Embryonic facial prominence (tissue), 1 donor: ENCODE measurements at regions not wholly inside any gene's neighbourhood (a gene's known extent, or its start where the extent isn't known, plus 50 kb on each side); places are given as distances from the start of the nearest gene placed in this dataset.
A peak's percentile ranks its signal among the peaks of the same experiment; 100 is the strongest.
"Not testable (repeated sequence)": the region's sequence is repeated elsewhere in the genome, so short reads cannot be mapped to it uniquely, and the experiment has no call there.

Source experiments
- DNase-seq: peaks from one replicate; pipeline ENCODE4 v3.0.0-alpha.2; 2016; ENCODE audit errors: extremely low spot score

DNA sequence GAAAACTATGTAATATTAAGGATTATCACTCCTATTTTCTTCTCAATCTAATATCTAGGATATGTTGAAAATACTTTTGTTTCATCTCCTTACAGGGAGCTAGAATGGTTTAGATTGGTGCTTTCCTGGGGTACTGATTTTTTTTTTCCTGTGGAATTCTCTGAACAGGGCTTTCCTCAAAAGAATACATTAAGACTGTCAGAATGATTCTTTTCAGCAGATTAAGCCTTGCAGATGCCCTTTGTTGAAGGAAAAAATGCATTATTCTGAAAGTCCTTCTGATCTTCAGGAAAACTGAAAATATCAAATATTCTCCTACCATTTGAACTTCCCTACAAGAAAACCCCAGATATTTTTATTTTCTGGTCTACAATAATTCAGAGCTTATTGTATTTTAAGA, 178.9 kb downstream of the SOX4 start:
- no peak for DNase-seq

DNA sequence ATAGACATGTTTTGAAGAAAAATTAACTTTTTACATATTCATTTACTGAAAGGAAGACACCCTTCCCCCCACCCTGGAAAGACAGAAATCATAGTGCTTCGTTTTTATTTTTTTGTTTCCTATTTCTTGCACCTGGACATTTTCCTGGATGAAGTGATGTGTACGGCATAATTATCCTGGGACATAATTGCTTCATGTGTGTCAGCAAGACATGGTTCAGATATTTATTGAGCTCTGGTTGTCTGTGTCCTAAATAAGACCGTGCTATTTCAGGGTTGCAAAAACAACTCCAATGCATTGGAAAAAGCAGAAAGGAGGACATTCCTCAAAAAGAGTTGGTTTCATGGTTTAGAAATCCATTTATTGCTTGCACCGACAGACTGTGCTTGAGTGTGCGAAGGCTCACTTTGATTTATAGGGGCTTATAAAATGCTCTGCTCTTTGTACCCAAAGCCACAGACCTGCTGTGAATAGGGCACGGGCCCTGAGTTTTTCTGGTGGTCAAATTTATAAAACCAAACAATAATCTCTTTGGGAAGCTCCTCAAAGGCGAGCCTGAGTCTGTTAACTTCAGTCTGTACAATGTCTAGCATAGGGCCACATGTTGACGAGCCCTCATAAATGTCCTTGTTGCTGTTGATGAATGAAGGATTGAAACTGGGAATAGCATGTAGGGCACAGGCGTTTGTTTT, 179.5 kb downstream of the SOX4 start:
- no peak for DNase-seq

DNA sequence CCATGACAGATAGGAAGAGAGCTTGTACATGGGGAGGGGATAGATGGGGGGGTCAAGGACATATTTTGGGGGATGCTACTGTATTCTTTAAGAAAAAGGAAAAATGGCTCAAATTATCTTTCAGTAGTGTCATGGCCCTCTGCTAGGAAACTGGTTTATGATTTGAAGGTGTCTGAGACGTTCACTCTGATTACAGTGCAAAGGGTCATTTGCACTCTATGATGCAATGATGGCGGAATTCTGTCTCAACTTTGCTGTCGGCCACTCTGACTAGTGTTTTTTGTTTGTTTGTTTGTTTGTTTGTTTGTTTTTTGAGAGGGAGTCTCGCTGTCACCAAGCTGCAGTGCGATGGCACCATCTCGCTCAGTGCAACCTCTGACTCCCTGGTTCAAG, 180.0 kb downstream of the SOX4 start:
- DNase-seq, result no peak

DNA sequence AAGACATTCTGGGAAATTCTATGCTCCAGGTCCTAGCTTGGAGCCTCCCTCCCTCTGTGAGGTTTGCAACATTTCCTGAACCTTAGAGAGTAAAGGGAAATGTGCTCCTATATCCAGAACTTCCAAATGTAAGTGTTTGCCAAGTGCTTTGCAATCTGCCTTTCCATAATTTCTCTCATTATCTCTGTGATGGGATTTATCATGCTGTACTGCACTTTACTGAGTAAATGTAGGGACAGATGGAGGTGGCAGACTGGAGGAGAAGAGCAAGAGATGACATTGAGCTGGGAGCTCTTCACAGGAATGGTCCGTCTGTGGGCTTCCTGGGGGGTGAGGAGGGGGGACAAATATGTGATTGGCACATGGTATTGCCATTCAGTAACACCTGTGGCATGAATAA, 184.3 kb downstream of the SOX4 start:
- no peak for DNase-seq

DNA sequence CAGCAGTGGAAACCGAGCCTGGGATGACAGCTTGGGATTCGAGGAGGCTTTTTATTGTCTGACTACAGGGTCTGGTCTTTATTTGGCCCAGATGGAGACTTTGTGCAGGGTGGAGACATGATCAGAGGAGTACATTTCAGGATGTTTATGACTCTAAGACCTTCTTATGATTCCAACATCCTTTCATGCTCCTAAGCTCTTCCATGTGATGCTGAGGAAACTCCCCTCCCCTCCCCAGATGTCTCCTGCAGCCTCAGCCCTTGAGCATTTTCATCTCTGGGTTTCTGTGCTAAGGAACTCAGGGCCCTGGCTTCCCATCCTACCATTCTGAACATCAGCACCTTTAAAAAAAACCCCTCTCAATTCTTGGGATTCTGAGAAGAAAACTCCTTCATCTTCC, 186.6 kb downstream of the SOX4 start:
- peak; percentile 28 for DNase-seq

DNA sequence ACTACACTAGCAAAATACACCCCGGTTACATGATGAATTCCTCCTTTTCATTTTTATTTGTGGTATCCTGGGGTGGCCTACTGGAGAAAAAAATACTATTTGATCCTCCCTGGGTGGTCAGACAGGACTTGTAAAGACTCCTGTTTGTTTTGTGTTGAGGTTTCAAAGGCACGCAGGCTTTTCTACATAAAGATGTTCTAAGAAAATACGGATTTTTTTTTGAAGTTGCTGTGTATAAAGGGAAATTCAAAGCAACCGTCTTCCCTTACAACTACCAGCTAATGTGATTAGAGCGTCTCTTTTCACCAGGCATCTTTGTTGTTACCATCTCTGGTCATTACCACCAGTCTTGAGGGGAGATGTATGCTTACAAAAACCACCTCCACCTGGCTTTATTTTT, 187.1 kb downstream of the SOX4 start:
- peak; percentile 11 for DNase-seq

DNA sequence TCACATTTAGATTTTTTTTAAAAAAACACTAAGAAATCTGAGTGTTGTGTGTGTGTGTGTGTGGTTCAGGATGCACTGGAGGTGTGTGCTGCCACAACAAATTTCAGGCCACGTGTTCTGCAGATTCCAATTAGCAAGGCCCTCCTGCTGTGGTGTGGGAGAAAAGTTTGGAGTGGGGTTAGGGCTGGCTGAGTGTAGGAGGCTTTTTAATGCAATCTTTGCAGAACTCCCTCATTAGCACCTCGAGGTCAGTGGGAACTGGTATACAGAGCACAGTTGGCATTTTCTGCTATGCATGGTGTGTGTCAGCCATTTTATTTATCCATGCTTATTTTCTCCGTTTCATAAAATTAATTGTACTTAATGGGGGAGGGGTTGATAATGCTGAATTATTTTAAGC, 187.6 kb downstream of the SOX4 start:
- DNase-seq, result no peak

DNA sequence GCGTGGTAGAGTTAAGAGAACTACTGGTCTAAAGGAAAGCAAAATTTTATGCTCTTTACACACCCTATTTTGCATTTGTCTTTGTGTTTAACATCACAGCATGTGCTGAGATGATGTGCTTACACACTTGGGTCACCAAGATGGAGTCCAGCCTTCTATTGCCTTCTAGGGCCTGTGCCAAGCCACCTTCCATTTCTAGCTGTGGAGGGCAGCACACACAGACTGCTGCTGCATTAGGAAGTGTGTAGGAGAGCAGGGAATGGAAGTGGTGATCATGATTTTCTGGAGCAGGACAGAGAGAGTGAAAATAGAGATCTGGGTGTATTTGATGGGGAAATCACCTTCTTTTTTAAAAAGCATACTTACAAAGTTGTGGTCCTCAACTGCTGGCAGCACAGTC, 191.6 kb downstream of the SOX4 start:
- no peak for DNase-seq

DNA sequence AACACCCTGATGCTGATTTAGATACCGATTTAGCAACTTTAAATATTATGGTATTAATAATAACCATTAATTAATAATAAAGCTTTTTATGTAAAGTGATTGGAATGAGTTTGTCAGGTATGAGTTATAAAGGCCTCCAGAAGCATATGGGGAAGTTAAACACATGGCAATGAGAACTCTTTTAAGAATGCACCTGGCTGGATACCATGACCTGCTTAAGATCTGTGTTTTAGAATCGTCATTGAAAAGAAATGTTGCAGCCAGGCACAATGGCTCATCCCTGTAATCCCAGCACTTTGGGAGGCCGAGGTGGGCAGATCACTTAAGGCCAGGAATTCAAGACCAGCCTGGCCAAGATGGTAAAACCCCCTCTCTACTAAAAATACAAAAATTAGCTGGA, 197.5 kb downstream of the SOX4 start:
- DNase-seq, result no peak

DNA sequence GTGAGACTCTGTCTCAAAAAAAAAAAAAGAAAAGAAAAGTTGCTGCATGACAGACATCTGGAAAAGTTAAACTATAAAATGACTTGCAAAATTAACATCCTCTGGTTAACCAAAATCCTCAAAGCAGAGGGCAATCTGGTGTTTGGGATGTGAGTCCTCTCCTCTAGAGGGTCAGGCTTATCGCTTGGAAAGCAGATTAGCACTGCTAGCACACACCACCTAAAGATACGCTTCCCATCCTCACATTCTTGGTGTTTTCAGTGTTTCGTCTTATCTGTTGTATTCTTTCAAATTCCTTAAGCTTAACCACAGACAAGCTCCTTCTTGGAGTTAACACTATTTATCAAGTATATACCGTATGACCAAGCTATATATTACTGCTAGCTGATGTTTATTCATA, 198.0 kb downstream of the SOX4 start:
- DNase-seq, result no peak

DNA sequence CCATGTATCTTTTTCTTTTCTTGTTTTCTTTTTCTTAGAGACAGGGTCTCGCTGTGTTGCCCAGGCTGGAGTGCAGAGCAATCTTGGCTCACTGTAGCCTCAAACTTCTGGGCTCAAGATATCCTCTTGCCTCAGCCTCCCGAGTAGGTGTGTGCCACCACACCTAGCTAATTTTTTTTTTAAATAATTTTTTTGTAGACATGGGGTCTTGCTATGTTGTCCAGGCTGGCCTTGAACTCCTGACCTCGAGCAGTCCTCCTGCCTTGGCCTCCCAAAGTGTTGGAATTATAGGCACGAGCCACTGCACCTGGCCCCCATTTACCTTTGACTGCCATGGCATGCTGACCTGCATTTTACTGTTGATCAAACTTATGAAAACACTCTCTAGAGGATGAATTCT, 198.6 kb downstream of the SOX4 start:
- DNase-seq, result no peak

DNA sequence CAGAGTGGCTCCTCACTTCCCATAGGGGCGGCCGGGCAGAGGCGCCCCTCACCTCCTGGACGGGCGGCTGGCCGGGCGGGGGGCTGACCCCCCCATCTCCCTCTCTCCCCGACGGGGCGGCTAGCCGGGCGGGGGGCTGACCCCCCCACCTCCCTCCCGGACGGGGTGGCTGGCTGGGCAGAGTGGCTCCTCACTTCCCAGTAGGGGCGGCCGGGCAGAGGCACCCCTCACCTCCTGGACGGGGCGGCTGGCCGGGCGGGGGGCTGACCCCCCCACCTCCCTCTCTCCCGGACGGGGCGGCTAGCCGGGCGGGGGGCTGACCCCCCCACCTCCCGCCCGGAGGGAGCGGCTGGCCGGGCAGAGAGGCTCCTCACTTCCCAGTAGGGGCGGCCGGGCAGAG, 203.4 kb downstream of the SOX4 start:
- DNase-seq, result not testable (repeated sequence)

DNA sequence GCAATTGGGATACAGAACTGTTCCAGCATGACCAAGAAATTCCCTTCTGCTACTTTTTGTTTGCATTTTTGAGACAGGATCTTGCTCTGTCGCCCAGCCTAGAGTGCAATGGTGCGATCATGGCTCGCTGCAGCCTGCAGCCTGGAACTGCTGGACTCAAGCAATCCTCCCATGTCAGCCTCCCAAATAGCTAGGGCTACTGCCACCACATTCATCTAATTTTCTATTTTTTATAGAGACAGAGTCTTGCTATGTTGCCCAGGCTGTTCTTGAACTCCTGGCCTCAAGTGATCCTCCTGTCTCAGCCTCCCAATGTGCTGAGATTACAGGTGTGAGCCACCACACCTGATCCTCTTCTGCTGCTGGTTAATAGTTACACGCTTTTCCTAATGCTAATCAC, 204.9 kb downstream of the SOX4 start:
- no peak for DNase-seq

DNA sequence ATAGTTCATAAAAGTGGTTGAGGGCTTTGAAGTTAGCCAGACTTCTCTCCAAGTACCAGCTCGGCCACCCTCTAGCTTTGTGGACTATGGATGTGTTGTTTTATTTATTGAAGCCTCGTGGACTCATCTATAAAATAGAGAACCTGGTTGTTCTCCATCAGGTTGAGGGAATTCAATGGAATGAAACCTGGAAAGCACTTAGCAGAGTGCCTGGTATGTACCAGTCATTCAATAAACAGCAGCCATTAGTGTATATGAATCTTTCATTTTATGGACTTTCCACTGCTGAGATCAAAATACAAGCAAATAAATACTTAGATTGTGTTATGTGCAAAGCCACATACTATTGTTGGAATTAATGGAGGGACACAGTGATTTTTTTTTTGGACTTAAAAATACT, 206.8 kb downstream of the SOX4 start:
- DNase-seq, result no peak

DNA sequence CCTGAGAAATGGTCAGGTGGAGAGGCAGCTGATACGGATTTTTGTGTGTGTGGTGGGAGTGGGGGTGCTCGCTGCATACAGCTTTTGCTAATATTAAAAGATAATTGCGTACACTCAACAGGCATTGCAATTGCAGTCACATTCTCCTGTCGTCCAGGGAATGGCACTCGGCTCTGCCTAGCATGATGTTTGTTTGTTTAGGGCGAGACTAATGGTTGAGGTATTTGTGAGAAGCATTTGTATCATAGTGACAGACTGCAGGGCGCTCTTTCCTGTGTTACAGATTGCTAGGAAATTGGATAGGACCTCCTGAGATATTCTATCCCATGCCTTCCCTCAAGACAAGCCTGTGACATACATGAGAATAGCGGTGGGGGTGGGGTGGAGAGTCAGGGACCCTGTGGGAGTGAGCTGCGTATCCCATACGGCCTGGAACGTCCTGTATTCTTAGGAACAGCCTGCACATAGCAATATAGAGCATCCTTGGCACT, 207.4 kb downstream of the SOX4 start:
- DNase-seq, result no peak

DNA sequence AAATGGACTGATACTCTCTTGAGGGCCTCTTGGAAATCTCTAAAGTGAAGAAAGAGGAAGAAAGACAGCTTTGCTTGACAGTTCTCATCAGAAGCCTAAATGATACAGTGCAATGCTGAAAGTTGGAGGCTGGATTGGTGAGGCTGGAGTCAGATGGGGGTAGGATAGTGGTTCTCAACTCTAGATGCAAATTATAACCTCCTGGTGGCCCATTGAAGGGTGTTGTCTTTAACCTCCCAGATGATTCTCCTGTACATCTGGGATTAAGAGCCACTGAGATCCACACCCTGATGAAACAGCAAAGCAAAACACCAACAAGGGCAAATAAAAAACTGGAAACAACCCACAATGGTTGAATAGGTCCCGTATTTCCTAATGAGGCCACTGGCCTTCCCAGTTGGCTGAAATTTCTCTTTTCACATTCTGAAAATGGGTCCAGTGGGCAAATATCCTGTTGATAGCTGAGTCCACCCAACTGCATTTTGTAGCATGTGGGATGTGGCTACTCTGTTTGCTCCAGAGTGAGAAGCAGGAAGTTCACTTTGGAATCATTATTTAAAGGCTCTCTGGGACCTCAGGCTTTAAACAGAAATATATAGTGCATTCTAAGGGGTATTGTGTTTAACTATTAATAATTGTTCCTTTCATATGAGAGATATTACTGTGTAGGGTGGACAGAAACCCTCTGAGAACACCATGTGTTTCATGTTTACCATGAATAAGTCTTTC, 208.1 kb downstream of the SOX4 start:
- DNase-seq, result no peak

DNA sequence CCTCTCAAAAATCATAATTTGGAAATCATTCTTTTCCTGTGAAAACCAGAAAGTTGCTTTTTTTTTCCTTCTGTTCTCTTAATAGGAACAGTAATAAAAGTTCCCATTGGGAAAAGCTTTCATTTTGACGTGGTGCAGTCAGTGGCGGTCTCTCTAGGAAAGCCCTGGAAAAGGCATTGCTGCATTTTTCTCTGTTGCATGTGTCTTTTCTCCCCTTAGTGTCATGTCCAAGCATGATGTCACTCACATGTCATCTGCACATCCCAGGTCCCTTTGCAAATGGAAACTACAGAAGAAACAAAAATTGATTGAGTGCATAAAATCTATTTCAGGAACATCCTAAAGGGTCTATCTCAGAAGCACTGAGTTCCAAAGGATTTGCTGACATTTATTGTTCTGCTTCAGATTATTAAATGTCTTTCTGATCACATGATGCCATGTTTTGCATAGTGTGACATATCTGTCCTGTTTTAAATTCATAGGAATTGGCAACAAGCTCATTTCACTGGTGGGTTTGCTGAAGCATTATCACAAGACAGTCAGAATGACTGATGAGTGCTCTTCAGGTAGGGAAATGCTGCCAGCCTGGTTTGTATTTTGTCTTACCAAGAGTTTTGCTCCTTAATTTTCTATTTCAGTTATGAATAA, 208.7 kb downstream of the SOX4 start:
- DNase-seq, result no peak

DNA sequence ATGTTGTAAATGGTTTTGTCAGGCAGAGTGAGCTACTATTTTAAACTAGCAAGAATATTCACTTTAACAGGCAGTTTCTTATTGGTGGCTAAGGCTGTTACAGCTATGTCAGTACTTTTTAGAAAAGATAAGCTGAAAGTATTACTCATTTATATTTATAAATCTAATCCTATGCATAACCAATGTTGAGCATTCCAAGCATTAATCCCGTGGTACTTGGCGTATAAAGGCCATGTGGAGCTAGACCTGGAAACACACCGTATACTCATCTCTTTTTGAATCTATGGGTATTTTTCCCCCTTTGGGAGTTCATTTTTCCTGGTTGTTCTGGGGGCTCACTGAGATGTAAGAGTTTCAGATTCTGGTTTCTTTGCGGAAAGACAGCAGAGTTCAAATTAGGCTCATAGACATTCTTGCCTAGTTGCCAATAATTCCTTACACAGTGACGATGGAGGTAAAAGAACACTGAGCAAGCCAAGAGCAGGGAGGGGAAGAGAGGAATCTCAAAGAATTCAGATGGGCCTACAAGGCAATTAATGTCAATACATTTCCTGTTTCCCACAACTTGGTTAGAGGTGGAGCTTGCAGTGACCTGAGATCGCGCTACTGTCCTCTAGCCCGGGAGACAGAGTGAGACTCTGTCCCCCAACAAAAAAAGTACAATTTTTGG, 211.5 kb downstream of the SOX4 start:
- DNase-seq, result no peak

DNA sequence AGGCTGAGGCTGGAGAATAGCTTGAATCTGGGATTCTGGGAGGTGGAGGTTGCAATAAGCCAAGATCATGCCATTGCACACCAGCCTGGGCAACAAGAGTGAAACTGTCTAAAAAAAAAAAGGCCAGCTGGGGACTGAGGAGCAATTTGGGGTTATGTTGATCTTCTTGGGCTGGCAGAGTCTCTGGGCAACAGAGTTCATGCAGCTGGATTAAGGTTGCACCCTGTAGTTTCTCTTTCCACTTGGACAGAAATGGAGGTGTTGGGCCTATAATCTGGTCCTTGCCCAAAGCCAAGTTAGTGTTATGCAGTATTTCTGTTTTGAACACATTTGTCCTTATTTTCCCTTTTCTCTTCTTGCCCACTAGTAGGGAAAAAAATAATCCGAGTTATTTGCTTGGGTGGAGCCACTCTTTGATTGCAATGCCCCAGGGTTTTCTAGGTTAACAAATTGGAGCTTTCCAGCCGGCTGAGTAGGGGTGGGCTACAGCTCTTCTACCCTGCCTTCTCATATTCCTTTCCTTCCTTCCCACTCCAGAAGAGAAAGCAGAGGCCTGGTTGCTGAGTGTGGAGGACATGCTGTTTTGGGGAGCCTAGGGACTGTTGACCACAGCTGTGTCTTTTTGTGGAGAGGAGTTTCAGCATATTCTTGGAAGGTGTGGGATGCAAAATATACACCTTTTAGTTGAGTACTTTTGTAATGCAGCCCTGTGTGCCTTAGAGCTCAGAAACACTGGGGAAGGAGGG, 213.9 kb downstream of the SOX4 start:
- no peak for DNase-seq

DNA sequence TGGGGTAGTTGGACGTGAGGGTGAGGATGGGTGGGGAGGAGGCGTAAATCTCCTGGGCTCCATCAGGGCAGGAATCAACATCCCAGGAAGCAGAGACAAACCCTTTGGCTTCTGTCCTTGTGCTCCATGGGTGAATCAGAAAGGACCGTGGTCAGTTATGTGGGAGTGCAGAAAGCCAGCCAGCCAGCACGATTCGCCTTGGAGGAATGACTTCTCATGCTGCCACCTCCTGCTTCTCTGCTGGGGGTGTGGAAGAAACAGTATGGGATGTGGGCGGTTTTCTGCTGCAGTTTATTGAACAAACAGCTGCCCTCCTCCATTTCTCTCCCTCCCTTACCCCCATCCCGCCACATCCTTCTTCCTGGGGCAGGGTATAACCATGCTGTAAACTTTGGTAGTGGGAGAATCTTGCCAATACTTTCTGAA, 214.5 kb downstream of the SOX4 start:
- DNase-seq, result no peak

DNA sequence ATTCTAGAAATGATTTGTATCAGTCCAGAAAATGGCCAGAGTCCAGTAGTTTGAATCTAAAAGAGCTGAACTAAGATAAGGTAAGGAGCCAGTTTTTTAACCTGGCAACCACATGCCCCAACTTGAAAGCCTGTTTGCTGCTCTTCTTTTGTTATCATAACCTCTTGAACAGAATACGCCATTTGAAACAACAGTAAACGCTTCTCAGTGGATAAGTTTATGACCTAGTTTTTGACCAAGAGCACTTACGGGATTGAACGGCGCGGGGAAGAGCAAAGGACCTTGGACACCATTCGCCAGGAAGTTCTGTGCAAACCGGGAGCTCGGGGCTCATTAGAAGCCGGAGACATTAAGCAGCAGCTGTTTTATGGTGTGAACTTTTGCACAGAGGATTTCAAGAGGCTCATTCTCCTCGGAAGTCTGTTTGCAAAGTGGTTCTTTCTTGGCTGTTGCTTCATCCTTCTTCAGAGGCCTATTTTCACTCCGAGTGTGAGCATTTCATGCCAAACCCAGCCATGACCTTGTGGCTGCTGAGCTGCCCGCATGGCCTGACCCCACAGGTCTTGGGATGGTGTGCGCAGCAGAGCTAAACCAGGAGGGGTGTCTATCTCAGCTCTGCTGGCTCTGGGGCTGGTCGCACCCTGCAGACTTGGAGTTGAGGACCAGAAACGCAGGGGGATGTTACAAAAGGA, 215.1 kb downstream of the SOX4 start:
- no peak for DNase-seq
